Stomach (tissue), 8 donors: ENCODE measurements at regions not wholly inside any gene's neighbourhood (a gene's known extent, or its start where the extent isn't known, plus 50 kb on each side); places are given as distances from the start of the nearest gene placed in this dataset.

ENCODE experiments used
- DNase-seq, 2 donors: peaks; one replicate each; pipeline versions ENCODE4 v3.0.0 to v3.0.0-alpha.2; 2013 to 2019
- H3K27ac ChIP-seq, 5 donors: fragments of 200-600 bp in 4 of 5; sonication (generic) in 4 of 5; one replicate each; pipeline ENCODE4 v1.5.1; 2013 to 2019; ENCODE audit warnings: mild to moderate bottlenecking in 1 of 5, moderate library complexity in 1 of 5
- H3K27me3 ChIP-seq, 3 donors: fragments of 200-600 bp; sonication (generic); one replicate each; pipeline ENCODE4 v1.5.1; 2017 to 2019; ENCODE audit warnings: mixed run types in 1 of 3
- H3K36me3 ChIP-seq, 4 donors: fragments of 200-600 bp; sonication (generic); 1 replicate in 3 of 4; 2 replicates in 1 of 4; pipeline ENCODE4 v1.5.1; 2016 to 2019
- H3K4me1 ChIP-seq, 4 donors: fragments of 200-600 bp; sonication (generic); one replicate each; pipeline ENCODE4 v1.5.1; 2016 to 2019
- H3K4me3 ChIP-seq, 4 donors: fragments of 200-600 bp; sonication (generic) in 3 of 4; one replicate each; pipeline ENCODE4 v1.5.1; 2016 to 2019; ENCODE audit warnings: mild to moderate bottlenecking in 1 of 4
- H3K9me3 ChIP-seq, 4 donors: fragments of 200-600 bp; sonication (generic); one replicate each; pipeline ENCODE4 v1.5.1; 2016 to 2019
- CTCF ChIP-seq, 7 experiments: fragments of 450-650 bp in 4 of 7; fragments of 200-600 bp in 3 of 7; sonication (generic) in 3 of 7; IDR thresholded peaks; one replicate each; pipeline ENCODE4 v1.5.1; 2016 to 2019; ENCODE audit warnings: antibody characterized with exemption in 7 of 7, control low read depth in 2 of 7, mild to moderate bottlenecking in 1 of 7
- EP300 ChIP-seq: sonication (generic); formaldehyde crosslinking; IDR thresholded peaks from one replicate; pipeline ENCODE4 v1.6.1; 2017; ENCODE audit warnings: antibody characterized with exemption
- POLR2A ChIP-seq, 4 donors: fragments of 450-650 bp; IDR thresholded peaks; one replicate each; pipeline ENCODE4 v1.6.1; 2016; ENCODE audit warnings: antibody characterized with exemption in 4 of 4, control low read depth in 2 of 4, mild to moderate bottlenecking in 1 of 4, moderate library complexity in 1 of 4
- POLR2AphosphoS5 ChIP-seq, 3 donors: sonication (generic); formaldehyde crosslinking; IDR thresholded peaks; one replicate each; pipeline ENCODE4 v1.6.1; 2016; ENCODE audit warnings: antibody characterized with exemption in 3 of 3
- WGBS, 5 donors: extraction: QIAGEN DNeasy Blood & Tissue Kit in 3 of 5; methylation state at CpG; one replicate each; pipeline versions ENCODE4 v1.1.5 to v1.1.7; 2013 to 2018; 5-methylcytosine and 5-hydroxymethylcytosine counted together
- intact Hi-C: fragments of 100-400 bp; cut with DNase I; formaldehyde crosslinking; loops from one replicate; pipeline ENCODE4 v1.15.1; 2023; ENCODE audit warnings: low total_unique reads
- donor health status: healthy with polysubstance abuse.
- donor health status: Bipolar disorder and iron deficiency.
- donor health status: healthy.

- Histone ChIP-seq H3K27me3 (no peaks in the 10 kb centered on the region), H3K4me1 (peaks cover 0 to 14% (median 6%) of the 10 kb centered on the region in 4 donors), H3K4me3 (no peak overlapping the region), H3K36me3 (no peaks in the 10 kb centered on the region), H3K9me3 (no peaks in the 10 kb centered on the region), H3K27ac (no peak overlapping the region)
- no peak for DNase-seq
- TF ChIP-seq POLR2A (IDR thresholded peaks at IDR 0.05): no peak
- TF ChIP-seq EP300: no peak
- 83 to 97% (median 94%) methylated on average over 2 of the region's 2 CpGs for WGBS, 5 donors
- intact Hi-C loops: no loop called here
These were observed 100.9 kb upstream of the CAV2 start for GRCh38 chr7:116398672-116399071.

GRCh38 chr7:116399819-116400218 lies 99.7 kb upstream of the CAV2 start:
- TF ChIP-seq EP300 (no peak), POLR2AphosphoS5 (IDR thresholded peaks at IDR 0.05) (no peak)
- no peaks in the 10 kb centered on the region for H3K27me3 ChIP-seq
- H3K4me3 ChIP-seq: no peak overlapping the region
- no peak for DNase-seq
- no peak overlapping the region for H3K27ac ChIP-seq
- intact Hi-C loops: no loop called here
- no peaks in the 10 kb centered on the region for H3K36me3 ChIP-seq
- H3K9me3 ChIP-seq: no peaks in the 10 kb centered on the region
- peaks cover 0 to 15% (median 5%) of the 10 kb centered on the region in 4 donors for H3K4me1 ChIP-seq

GRCh38 chr7:116400522-116400921 lies 99.0 kb upstream of the CAV2 start:
- no peaks in the 10 kb centered on the region for H3K36me3 ChIP-seq
- intact Hi-C loops: no loop called here
- H3K4me3 ChIP-seq: no peak overlapping the region
- no peaks in the 10 kb centered on the region for H3K27me3 ChIP-seq
- DNase-seq: no peak
- WGBS, 5 donors: 90 to 96% (median 91%) methylated on average over 3 of the region's 3 CpGs
- no peak overlapping the region for H3K27ac ChIP-seq
- H3K4me1 ChIP-seq: peaks cover 0 to 9% (median 2%) of the 10 kb centered on the region in 4 donors
- TF ChIP-seq EP300: no peak
- no peak for TF ChIP-seq POLR2A (IDR thresholded peaks at IDR 0.05)
- TF ChIP-seq CTCF (IDR thresholded peaks at IDR 0.05): no peak
- no peak for TF ChIP-seq POLR2AphosphoS5 (IDR thresholded peaks at IDR 0.05)
- H3K9me3 ChIP-seq: no peaks in the 10 kb centered on the region

GRCh38 chr7:116401711-116402110 lies 97.8 kb upstream of the CAV2 start:
- TF ChIP-seq POLR2AphosphoS5 (IDR thresholded peaks at IDR 0.05) (no peak), EP300 (no peak), POLR2A (IDR thresholded peaks at IDR 0.05) (no peak), CTCF (IDR thresholded peaks at IDR 0.05) (no peak)
- intact Hi-C loops: no loop called here
- H3K36me3 ChIP-seq: no peaks in the 10 kb centered on the region
- no peak overlapping the region for H3K27ac ChIP-seq
- H3K4me3 ChIP-seq: no peak overlapping the region
- H3K9me3 ChIP-seq: no peaks in the 10 kb centered on the region
- H3K4me1 ChIP-seq: peaks cover 0 to 7% (median 0%) of the 10 kb centered on the region in 4 donors
- no peak for DNase-seq
- H3K27me3 ChIP-seq: no peaks in the 10 kb centered on the region

GRCh38 chr7:116403265-116403664 lies 96.3 kb upstream of the CAV2 start:
- intact Hi-C loops: no loop called here
- no peaks in the 10 kb centered on the region for H3K9me3 ChIP-seq
- no peak overlapping the region for H3K27ac ChIP-seq
- H3K4me3 ChIP-seq: no peak overlapping the region
- DNase-seq: no peak
- no peaks in the 10 kb centered on the region for H3K27me3 ChIP-seq
- WGBS, 5 donors: 61 to 80% (median 73%) methylated on average over 1 of the region's 1 CpG
- TF ChIP-seq CTCF (IDR thresholded peaks at IDR 0.05): no peak
- no peak for TF ChIP-seq EP300
- TF ChIP-seq POLR2A (IDR thresholded peaks at IDR 0.05): no peak
- no peak for TF ChIP-seq POLR2AphosphoS5 (IDR thresholded peaks at IDR 0.05)
- peaks cover 0 to 7% (median 0%) of the 10 kb centered on the region in 4 donors for H3K4me1 ChIP-seq
- no peaks in the 10 kb centered on the region for H3K36me3 ChIP-seq
